SU-DHL-6 (cell line): ENCODE measurements at regions not wholly inside any gene's neighbourhood (a gene's known extent, or its start where the extent isn't known, plus 50 kb on each side); places are given as distances from the start of the nearest gene placed in this dataset.

Experiments
- H2AFZ ChIP-seq: fragments of 200-600 bp; sonication (generic); 2 replicates; pipeline ENCODE4 v1.6.1; 2014; ENCODE audit warnings: low read depth, mild to moderate bottlenecking, moderate library complexity, mixed read lengths, antibody characterized with exemption, low read length; ENCODE audit not compliant: severe bottlenecking
- H3F3A ChIP-seq: fragments of 200-600 bp; shearing (Covaris generic); 2 replicates; pipeline ENCODE4 v1.6.0; 2016; ENCODE audit warnings: antibody characterized with exemption, mild to moderate bottlenecking; ENCODE audit not compliant: insufficient read depth
- H3K27ac ChIP-seq: fragments of 200-600 bp; sonication (generic); 2 replicates; pipeline ENCODE4 v1.5.1; 2016; ENCODE audit warnings: low read depth, mild to moderate bottlenecking, low read length, moderate library complexity, mixed read lengths
- H3K27me3 ChIP-seq: fragments of 200-600 bp; sonication (generic), shearing (Covaris generic); 2 replicates; pipeline ENCODE4 v1.6.0; 2014; ENCODE audit warnings: mild to moderate bottlenecking, low read length
- H3K36me3 ChIP-seq: fragments of 200-600 bp; sonication (generic); 2 replicates; pipeline ENCODE4 v1.6.1; 2014; ENCODE audit warnings: mild to moderate bottlenecking, low read length, mixed read lengths
- H3K4me2 ChIP-seq: fragments of 300-600, 200-600 bp; shearing (Covaris generic), sonication (generic); 2 replicates; pipeline ENCODE4 v1.6.0; 2014; ENCODE audit warnings: low read length, low read depth, mild to moderate bottlenecking; ENCODE audit not compliant: poor library complexity, severe bottlenecking
- H3K4me3 ChIP-seq: fragments of 200-600 bp; sonication (generic); 2 replicates; pipeline ENCODE4 v1.5.1; 2014; ENCODE audit warnings: antibody characterized with exemption, low read length, mild to moderate bottlenecking, mixed read lengths; ENCODE audit not compliant: insufficient read depth, poor library complexity, severe bottlenecking
- H3K79me2 ChIP-seq: fragments of 200-600 bp; sonication (generic); 2 replicates; pipeline ENCODE4 v1.6.1; 2014; ENCODE audit warnings: mild to moderate bottlenecking, low read length, moderate library complexity; ENCODE audit not compliant: insufficient read depth
- H3K9ac ChIP-seq: fragments of 200-600 bp; sonication (generic); 2 replicates; pipeline ENCODE4 v1.7.0; 2014; ENCODE audit warnings: mild to moderate bottlenecking, low read length
- H3K9me2 ChIP-seq: fragments of 200-600 bp; sonication (generic); replicated peaks from 2 replicates; pipeline ENCODE4 v1.6.1; 2014; ENCODE audit warnings: low read length; ENCODE audit not compliant: insufficient read depth
- H3K9me3 ChIP-seq: fragments of 200-600 bp; sonication (generic); 2 replicates; pipeline ENCODE4 v1.6.1; 2014; ENCODE audit warnings: low read length, mixed read lengths; ENCODE audit not compliant: insufficient read depth
- H4K20me1 ChIP-seq: fragments of 200-600 bp; sonication (generic); 2 replicates; pipeline ENCODE4 v1.6.1; 2014; ENCODE audit warnings: low read depth, mild to moderate bottlenecking, antibody characterized with exemption, low read length, moderate library complexity, mixed read lengths
- CTCF ChIP-seq: fragments of 200-600 bp; sonication (generic); IDR thresholded peaks from one replicate; pipeline ENCODE4 v1.5.1; 2017; ENCODE audit warnings: antibody characterized with exemption, mild to moderate bottlenecking, low read length, moderate library complexity; ENCODE audit not compliant: insufficient read depth, poor library complexity, severe bottlenecking
- EZH2phosphoT487 ChIP-seq: fragments of 200-600 bp; sonication (generic), shearing (Covaris generic); conservative IDR thresholded peaks from 2 replicates; pipeline ENCODE4 v1.6.1; 2018; ENCODE audit warnings: mild to moderate bottlenecking, antibody characterized with exemption, low read length, moderate library complexity, mixed read lengths

- H3K27ac ChIP-seq, result no peak overlapping the region
- H3K9me2 ChIP-seq, result no peaks in the 10 kb centered on the region
- H3K36me3 ChIP-seq, result no peaks in the 10 kb centered on the region
- H3K4me2 ChIP-seq, result no peak overlapping the region
- H3K79me2 ChIP-seq, result no peaks in the 10 kb centered on the region
- no peaks in the 10 kb centered on the region for H3K27me3 ChIP-seq
- no peaks in the 10 kb centered on the region for H4K20me1 ChIP-seq
- H2AFZ ChIP-seq, result no peak overlapping the region
- H3F3A ChIP-seq, result no peaks in the 10 kb centered on the region
- H3K9ac ChIP-seq, result no peak overlapping the region
- H3K4me3 ChIP-seq, result no peak overlapping the region
- no peaks in the 10 kb centered on the region for H3K9me3 ChIP-seq
- TF ChIP-seq EZH2phosphoT487 (no peak), CTCF (no peak)
These were observed 251.4 kb upstream of the POF1B start for GRCh38 chrX:85630901-85631300.

GRCh38 chrX:85627363-85627762 lies 247.9 kb upstream of the POF1B start:
- Histone ChIP-seq H3K4me3 (no peak overlapping the region), H3K9me2 (no peaks in the 10 kb centered on the region), H3K9me3 (no peaks in the 10 kb centered on the region), H3K36me3 (no peaks in the 10 kb centered on the region), H3K79me2 (no peaks in the 10 kb centered on the region), H3K4me2 (no peak overlapping the region), H4K20me1 (no peaks in the 10 kb centered on the region), H2AFZ (no peak overlapping the region), H3F3A (no peaks in the 10 kb centered on the region), H3K27ac (no peak overlapping the region), H3K27me3 (no peaks in the 10 kb centered on the region), H3K9ac (no peak overlapping the region)
- TF ChIP-seq CTCF, result peak; percentile 28
- TF ChIP-seq EZH2phosphoT487, result no peak

GRCh38 chrX:85622635-85623034 lies 243.2 kb upstream of the POF1B start:
- Histone ChIP-seq H3K9ac (no peak overlapping the region), H3K9me3 (no peaks in the 10 kb centered on the region), H3K9me2 (no peaks in the 10 kb centered on the region), H3K4me2 (no peak overlapping the region), H3K36me3 (no peaks in the 10 kb centered on the region), H3K4me3 (no peak overlapping the region), H3K27me3 (no peaks in the 10 kb centered on the region), H3F3A (no peaks in the 10 kb centered on the region), H3K27ac (no peak overlapping the region), H2AFZ (no peak overlapping the region), H4K20me1 (no peaks in the 10 kb centered on the region), H3K79me2 (no peaks in the 10 kb centered on the region)
- no peak for TF ChIP-seq EZH2phosphoT487
- TF ChIP-seq CTCF, result no peak

- Histone ChIP-seq H3K36me3 (no peaks in the 10 kb centered on the region), H2AFZ (no peak overlapping the region), H3K27ac (no peak overlapping the region), H3K79me2 (no peaks in the 10 kb centered on the region), H3K9ac (no peak overlapping the region), H3K4me3 (no peak overlapping the region), H3K9me3 (no peaks in the 10 kb centered on the region), H3K4me2 (no peak overlapping the region), H3F3A (no peaks in the 10 kb centered on the region), H3K9me2 (no peaks in the 10 kb centered on the region), H4K20me1 (no peaks in the 10 kb centered on the region), H3K27me3 (no peaks in the 10 kb centered on the region)
- TF ChIP-seq EZH2phosphoT487, result no peak
- no peak for TF ChIP-seq CTCF
These were observed 241.0 kb upstream of the POF1B start for GRCh38 chrX:85620466-85620865.
